ENCODE measurements at regions not wholly inside any gene's neighbourhood (a gene's known extent, or its start where the extent isn't known, plus 50 kb on each side); places are given as distances from the start of the nearest gene placed in this dataset.

GRCh38 chr10:124165311-124165710 lies 71.9 kb upstream of the CHST15 start:
- DNase-seq (ENCODE audit: low read depth, low spot score) (no peak), ATAC-seq (no peak)
- Histone ChIP-seq H4K20me1 (ENCODE audit: insufficient read depth) (no peaks in the 10 kb centered on the region), H3K4me2 (ENCODE audit: low read length) (no peak overlapping the region), H3K27ac (ENCODE audit: low read depth, low read length) (no peak overlapping the region), H2AFZ (ENCODE audit: low read depth, low read length, poor library complexity, severe bottlenecking) (no peak overlapping the region), H3K36me3 (ENCODE audit: control insufficient read depth in 1 of 2, insufficient read depth in 2 of 2, low read length in 2 of 2) (no peaks in the 10 kb centered on the region), H3K4me1 (ENCODE audit: control insufficient read depth in 1 of 2, insufficient read depth in 2 of 2, low read length in 2 of 2) (peaks cover 0 to 4% of the 10 kb centered on the region in 2 experiments; a peak in 1 of 4 replicates), H3K79me2 (ENCODE audit: insufficient read depth, low read length) (no peaks in the 10 kb centered on the region), H3K4me3 (replicated peaks in 1 of 2; ENCODE audit: low read depth in 1 of 2, low read length in 2 of 2) (no peak overlapping the region), H3K9me3 (ENCODE audit: control insufficient read depth in 1 of 2, insufficient read depth in 1 of 2, low read depth in 1 of 2, low read length in 2 of 2) (no peaks in the 10 kb centered on the region), H3K27me3 (ENCODE audit: insufficient read depth, low read length) (no peaks in the 10 kb centered on the region), H3K9ac (ENCODE audit: low read length) (no peak overlapping the region), H3K9me2 (ENCODE audit: insufficient read depth) (no peaks in the 10 kb centered on the region)
- POLR2A ChIA-PET, result no interaction called here
- no peak for TF ChIP-seq POLR2AphosphoS5 (IDR thresholded peaks at IDR 0.05; ENCODE audit: low read depth, low read length)
- no peak for TF ChIP-seq SP1 (IDR thresholded peaks at IDR 0.05; ENCODE audit: low read depth)
- no peak for TF ChIP-seq EZH2phosphoT487 (IDR thresholded peaks at IDR 0.05; ENCODE audit: borderline replicate concordance)
- TF ChIP-seq REST (IDR thresholded peaks at IDR 0.05; ENCODE audit: low read depth), result no peak
- no peak for TF ChIP-seq RAD21 (IDR thresholded peaks at IDR 0.05; ENCODE audit: low read depth)
- no peak for TF ChIP-seq ATF3 (IDR thresholded peaks at IDR 0.05)
- no peak for TF ChIP-seq ZBTB33 (IDR thresholded peaks at IDR 0.05; ENCODE audit: extremely low read depth, insufficient replicate concordance, low read length)
- intact Hi-C loops (cut with micrococcal nuclease), result no loop called here
- CTCF ChIA-PET, result no interaction called here
- BruUV-seq (replicated peaks), result no TSS peak
- RAD21 ChIA-PET (ENCODE audit: low non-redundant PET in 1 of 2, low total read pairs in 2 of 2, uncharacterized antibody in 2 of 2, unreplicated experiment in 2 of 2), result no interaction called here
